Activated CD8-positive, alpha-beta memory T cell treated with anti-CD3 and anti-CD28 coated beads for 4 hours (primary cell): ENCODE measurements at regions not wholly inside any gene's neighbourhood (a gene's known extent, or its start where the extent isn't known, plus 50 kb on each side); places are given as distances from the start of the nearest gene placed in this dataset.
A peak's percentile ranks its signal among the peaks of the same experiment; 100 is the strongest.
"Not testable (repeated sequence)": the region's sequence is repeated elsewhere in the genome, so short reads cannot be mapped to it uniquely, and the experiment has no call there.

ENCODE experiments used
- DNase-seq, 2 donors: peaks; one replicate each; pipeline ENCODE4 v3.0.0-alpha.2; 2020; ENCODE audit warnings: low read depth in 2 of 2

- not testable (repeated sequence) for DNase-seq
Measured at GRCh38 chr5:62221881-62222280, 84.1 kb upstream of the KIF2A start.

- DNase-seq: not testable (repeated sequence)
Measured at GRCh38 chr5:62222305-62222704, 83.7 kb upstream of the KIF2A start.

GRCh38 chr5:62223312-62223670 lies 82.7 kb upstream of the KIF2A start:
- peak; percentile 52 to 68 for DNase-seq

- DNase-seq: not testable (repeated sequence)
Measured at GRCh38 chr5:62224987-62225601, 80.9 kb upstream of the KIF2A start.

- DNase-seq: not testable (repeated sequence)
Measured at GRCh38 chr5:62230876-62231388, 75.1 kb upstream of the KIF2A start.

- no peak for DNase-seq
Measured at GRCh38 chr5:62231576-62231975, 74.4 kb upstream of the KIF2A start.

GRCh38 chr5:62232218-62232617 lies 73.8 kb upstream of the KIF2A start:
- not testable (repeated sequence) for DNase-seq

GRCh38 chr5:62233083-62234046 lies 72.6 kb upstream of the KIF2A start:
- not testable (repeated sequence) for DNase-seq

GRCh38 chr5:62236593-62236992 lies 69.4 kb upstream of the KIF2A start:
- DNase-seq: not testable (repeated sequence)

- DNase-seq: not testable (repeated sequence)
Measured at GRCh38 chr5:62237944-62238343, 68.1 kb upstream of the KIF2A start.

GRCh38 chr5:62238584-62238983 lies 67.4 kb upstream of the KIF2A start:
- not testable (repeated sequence) for DNase-seq

- DNase-seq: not testable (repeated sequence)
Measured at GRCh38 chr5:62240494-62240893, 65.5 kb upstream of the KIF2A start.

- not testable (repeated sequence) for DNase-seq
Measured at GRCh38 chr5:62242000-62242399, 64.0 kb upstream of the KIF2A start.

- not testable (repeated sequence) for DNase-seq
Measured at GRCh38 chr5:62243046-62243445, 63.0 kb upstream of the KIF2A start.

- DNase-seq: not testable (repeated sequence)
Measured at GRCh38 chr5:62248192-62248591, 57.8 kb upstream of the KIF2A start.

GRCh38 chr5:62250085-62250484 lies 55.9 kb upstream of the KIF2A start:
- DNase-seq: not testable (repeated sequence)

- not testable (repeated sequence) for DNase-seq
Measured at GRCh38 chr5:62250919-62251318, 55.1 kb upstream of the KIF2A start.

GRCh38 chr5:62252519-62252918 lies 53.5 kb upstream of the KIF2A start:
- not testable (repeated sequence) for DNase-seq

- not testable (repeated sequence) for DNase-seq
Measured at GRCh38 chr5:62255551-62255950, 50.5 kb upstream of the KIF2A start.

GRCh38 chr5:62256161-62257019 lies 49.6 kb upstream of the KIF2A start:
- DNase-seq: no peak
